ENCODE measurements at regions not wholly inside any gene's neighbourhood (a gene's known extent, or its start where the extent isn't known, plus 50 kb on each side); places are given as distances from the start of the nearest gene placed in this dataset.
"Not testable (repeated sequence)": the region's sequence is repeated elsewhere in the genome, so short reads cannot be mapped to it uniquely, and the experiment has no call there.

GRCh38 chr10:2547606-2548005, 519.7 kb upstream of the PFKP start:
- no peak for DNase-seq (ENCODE audit: low read depth)

- DNase-seq (ENCODE audit: low read depth): not testable (repeated sequence)
These were observed 520.5 kb upstream of the PFKP start for GRCh38 chr10:2546894-2547293.

DNA sequence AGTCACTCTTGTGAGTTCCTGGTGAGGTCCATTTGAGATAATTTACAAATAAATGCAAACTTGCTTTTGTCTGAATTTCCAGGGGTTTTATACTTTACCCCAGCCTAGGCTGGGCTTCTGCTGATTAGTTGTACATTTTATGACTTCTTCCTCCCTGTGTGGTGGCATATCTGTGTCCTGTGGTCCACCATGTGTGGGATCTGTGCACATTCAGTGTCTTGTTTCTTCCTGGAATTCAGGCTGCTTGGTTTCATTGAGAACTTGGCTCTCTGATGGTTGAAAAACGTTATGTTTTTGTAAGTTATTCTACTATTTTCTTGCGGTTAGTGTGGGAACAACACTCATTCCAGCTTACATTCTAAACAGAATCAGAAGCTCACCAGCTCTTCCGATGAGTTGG, 523.4 kb upstream of the PFKP start:
- DNase-seq (ENCODE audit: low read depth): no peak

DNA sequence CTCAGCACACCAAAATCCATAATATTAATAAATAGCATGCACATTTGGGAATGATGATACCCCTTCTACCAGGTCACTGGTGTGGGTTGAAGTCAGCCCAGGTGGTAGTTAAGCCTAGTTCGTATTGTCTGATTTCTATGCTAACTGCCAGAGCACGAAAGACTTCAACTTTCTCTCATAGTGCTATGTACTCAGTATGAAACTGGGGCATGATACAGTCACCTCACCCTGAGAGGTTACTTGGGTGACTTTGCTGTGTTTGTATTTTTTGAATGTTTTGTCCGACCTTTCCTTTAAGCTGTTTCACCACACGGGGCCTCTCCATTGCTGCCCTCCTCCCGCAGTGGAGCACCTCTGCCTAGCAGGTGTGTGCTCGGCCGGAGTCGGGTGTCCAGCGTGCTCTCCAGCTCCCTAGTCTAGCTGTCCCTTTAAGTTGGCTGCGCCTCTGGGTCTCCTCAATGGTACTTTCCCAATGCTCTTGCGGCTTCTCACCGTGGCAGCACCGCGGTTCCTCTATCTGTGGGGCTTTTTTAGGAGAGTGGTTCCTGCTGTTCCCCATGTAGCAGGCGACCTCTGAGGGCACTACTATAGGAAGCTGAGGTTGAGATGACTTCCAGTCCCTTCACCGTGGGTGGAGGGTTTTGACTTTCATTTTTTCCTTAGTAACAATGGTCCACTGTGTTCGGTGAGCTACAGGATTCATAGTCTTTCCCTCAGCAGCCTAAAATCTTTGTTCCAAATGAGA, 524.0 kb upstream of the PFKP start:
- no peak for DNase-seq (ENCODE audit: low read depth)

- DNase-seq (ENCODE audit: low read depth): no peak
These were observed 526.2 kb upstream of the PFKP start for GRCh38 chr10:2541176-2541575.

DNA sequence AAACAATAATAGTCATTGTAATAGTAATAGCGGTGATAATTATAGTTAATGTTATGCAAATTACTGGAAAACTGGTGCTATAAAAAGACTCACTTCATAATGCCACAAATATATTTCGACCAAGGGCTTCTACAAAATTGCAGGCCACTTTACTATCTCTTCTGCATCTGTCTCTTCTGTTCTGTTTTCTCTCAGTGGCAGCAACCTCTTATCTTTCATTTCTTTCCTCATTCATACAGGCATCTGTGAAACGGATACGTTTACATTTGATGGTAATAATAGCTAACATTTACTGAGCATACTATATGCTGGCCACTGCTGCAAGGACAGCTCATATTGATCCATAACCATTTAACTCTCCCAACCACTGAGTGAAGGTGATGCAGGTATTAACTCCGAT, 537.4 kb upstream of the PFKP start:
- DNase-seq (ENCODE audit: low read depth): no peak

DNA sequence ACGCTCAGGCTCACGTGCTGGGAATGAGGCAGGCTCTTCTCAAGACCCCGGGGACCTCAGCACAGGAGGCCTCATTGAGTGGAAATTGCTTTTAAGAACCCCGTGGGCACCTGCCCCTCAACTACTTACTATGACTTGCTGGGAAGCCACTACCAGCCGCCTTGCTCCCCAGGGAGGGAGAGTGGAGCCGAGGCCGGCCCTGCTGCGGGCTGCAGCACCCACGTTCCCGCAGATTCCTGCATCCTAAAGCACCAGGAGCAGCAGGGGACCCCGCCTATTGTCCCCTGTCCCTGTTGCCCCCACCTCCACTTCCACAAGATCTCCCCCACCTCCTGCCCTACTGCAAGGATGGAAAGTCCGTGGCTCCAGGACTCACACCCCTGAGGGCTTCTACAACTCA, 541.6 kb upstream of the PFKP start:
- no peak for DNase-seq (ENCODE audit: low read depth)

DNA sequence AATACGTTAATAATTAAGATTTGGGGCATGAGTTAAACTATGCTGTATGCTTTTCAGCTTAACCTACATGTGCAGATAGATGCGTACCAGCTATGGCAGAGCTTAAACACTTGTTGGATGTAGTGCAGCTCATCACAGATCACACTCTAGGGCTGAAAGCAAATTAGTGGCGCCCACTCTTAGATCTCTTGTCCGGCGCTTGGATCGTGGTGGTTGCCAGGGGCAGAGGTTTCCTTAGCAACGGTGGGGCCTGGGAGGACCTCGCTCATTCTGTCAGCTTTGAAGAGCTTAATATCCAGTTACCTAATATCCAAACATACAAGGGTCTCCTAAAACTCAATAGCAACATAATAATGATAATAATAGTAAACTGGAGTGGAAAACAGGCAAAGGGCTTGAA, 548.2 kb upstream of the PFKP start:
- DNase-seq (ENCODE audit: low read depth): no peak

- DNase-seq (ENCODE audit: low read depth): peak; percentile 88
These were observed 558.2 kb upstream of the PFKP start for GRCh38 chr10:2509081-2509531.

DNA sequence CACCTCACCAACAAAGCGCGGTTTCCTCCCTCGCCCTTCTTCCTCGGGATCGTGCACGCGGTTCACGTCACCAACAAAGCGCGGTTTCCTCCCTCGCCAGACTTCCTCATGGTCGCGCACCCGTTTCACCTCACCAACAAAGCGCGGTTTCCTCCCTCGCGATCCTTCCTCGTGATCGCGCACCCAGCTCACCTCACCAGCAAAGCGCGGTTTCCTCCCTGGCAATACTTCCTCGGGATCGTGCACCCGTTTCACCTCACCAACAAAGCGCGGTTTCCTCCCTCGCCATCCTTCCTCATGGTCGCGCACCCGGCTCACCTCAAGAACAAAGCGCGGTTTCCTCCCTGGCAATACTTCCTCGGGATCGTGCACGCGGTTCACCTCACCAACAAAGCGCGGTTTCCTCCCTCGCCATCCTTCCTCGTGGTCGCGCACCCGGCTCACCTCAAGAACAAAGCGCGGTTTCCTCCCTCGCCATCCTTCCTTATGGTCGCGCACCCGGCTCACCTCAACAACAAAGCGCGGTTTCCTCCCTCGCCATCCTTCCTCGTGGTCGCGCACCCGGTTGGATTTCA, 565.9 kb upstream of the PFKP start:
- not testable (repeated sequence) for DNase-seq (ENCODE audit: low read depth)

DNA sequence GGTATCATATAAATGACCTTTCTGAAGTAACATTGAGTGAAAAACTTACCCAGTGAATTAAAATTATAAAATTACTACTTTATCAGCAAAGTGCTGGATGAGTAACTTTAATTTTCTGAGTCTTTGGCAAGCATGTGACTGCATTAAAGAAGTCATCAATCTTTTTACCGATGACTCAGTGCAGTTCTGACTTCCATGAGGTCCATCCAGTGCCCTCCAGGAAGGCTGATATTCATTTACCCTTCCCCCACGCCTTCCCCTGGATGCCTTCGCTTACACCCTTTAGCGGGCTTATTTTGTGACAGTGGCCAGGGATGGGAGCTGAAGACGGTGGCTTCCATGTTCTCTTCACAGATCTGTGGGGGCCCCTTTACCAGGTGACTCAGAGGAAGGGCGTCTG, 572.9 kb upstream of the PFKP start:
- peak; percentile 45 for DNase-seq (ENCODE audit: low read depth)

DNA sequence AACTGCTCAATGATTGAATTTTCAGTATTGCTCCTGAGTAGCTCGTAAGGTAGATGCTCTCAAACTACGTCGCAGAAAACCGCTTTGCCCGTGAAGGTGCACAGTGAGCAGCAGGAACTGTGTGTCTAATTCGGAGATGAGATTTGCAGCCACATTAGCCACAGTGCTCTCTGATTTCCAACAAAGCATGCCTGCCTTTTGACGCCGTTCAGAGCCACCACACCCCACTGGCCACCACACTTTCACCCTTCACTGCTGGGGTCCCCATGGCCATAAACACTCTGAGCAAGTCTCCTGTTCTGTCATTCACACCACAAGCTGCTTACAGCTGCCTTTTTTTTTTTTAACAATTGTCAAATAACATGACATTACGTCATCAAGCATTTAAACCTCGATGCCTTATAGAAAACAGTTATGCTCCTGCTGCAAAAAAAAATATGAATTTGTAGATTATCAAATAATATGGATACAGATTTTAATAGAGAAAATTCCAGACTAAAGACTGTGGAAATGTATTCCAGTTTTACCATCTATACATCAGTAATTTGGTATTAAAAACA, 578.8 kb upstream of the PFKP start:
- no peak for DNase-seq (ENCODE audit: low read depth)

DNA sequence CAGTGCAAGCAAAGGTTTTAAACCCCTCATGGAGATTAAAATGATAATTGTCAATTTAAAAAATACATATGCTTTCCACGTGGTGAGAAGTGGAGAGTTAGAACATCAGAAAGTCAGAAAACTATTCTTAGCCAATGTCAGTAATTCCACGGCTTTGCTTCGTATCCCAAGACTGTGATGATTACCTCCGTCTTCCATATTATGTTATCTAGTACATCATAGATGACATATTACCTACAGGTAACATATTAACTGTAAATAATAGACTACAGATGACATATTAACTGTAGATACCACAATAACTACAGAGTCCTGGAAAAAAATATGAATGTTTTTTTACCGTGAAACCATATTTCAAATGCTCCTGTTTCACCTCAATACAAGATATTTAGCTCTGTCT, 579.4 kb upstream of the PFKP start:
- no peak for DNase-seq (ENCODE audit: low read depth)

DNA sequence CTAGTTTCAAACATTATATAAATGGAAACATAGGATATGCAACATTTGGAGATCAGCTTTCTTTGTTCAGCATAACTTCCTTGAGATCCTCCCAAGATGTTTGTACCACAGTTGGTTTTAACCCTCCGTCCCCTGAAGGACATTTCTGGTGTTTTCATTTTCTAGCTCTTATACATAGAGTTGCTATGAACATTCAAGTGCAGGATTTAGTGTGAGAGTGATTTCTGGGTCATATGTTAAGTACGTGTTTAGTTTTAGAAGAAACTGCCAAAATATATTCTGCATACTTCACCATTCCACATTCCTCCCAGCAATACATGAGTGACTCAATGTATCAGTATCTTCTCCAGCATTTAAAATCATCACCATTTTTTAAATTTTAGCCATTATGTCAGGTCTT, 588.7 kb upstream of the PFKP start:
- no peak for DNase-seq (ENCODE audit: low read depth)

GRCh38 chr10:2476812-2477553, 590.4 kb upstream of the PFKP start:
- DNase-seq (ENCODE audit: low read depth): no peak

DNA sequence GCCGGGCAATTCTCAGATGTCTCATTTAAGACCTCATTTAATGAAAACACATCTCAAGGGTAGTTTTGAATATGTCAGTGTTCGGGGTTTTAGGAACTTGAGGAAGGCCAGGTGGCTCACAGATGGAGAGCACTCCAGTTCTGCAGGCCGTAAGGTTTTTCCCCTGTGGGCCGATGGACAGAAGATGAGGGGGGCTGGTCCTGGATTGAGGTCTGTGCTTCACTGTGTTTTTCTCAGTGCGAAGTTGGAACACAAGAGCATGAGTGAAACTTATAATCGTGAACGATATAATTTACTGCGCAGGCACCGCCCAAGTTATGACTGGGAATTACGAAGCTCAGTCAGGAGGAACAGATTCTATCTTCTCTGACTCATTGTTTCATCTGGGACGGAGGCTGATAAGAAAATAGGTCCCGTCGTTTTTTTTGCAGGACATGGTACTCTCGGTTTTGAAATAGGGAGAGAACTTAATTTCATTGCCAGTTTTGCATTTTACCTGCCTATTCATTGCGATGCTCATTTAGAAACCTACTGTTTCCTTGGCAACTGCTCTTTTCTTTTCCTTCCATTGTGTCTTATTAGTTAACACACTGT, 591.0 kb upstream of the PFKP start:
- peak; percentile 40 for DNase-seq (ENCODE audit: low read depth)

DNA sequence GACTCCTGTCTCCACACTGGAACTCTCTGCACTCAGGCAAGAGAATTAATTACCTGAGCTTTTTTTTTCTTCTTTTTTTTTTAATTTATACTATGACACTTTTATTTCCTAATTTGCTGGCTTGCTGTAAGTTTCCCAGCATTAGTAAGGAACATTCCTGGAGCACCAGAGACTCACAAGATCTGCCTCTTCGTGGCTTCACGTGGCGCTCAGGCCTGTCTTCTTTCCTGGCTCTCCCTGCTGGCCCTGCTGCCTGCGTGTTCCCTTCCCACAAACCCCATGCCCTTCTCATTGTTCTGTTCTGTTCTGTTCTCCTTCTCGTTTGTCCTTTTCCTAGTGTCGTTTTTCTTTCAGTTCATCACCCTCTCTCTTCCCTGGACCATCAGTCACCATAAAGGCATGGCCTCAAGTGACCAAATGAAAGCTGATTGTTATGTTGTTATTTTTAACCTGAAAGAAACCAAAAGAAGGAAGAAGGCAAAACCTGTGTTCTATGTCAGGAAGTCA, 591.6 kb upstream of the PFKP start:
- DNase-seq (ENCODE audit: low read depth): no peak

DNA sequence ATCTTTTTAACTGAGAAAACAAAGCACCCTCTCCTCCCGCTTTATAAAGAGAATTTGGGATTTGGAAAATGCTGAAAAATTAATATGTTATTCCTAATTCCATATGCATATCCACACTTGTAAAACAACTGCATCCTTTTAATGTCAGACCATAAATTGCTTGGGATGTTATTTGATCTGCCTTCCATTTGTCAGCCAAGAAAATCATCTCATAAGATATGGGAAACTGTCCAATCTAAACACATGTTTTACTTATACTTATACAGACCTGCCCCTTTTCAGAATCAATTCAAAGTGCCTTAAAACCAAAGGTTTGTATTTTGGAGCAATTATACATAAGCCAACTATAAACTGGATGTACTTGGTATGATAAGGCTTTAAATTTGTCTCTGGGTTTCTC, 595.5 kb upstream of the PFKP start:
- no peak for DNase-seq (ENCODE audit: low read depth)

DNA sequence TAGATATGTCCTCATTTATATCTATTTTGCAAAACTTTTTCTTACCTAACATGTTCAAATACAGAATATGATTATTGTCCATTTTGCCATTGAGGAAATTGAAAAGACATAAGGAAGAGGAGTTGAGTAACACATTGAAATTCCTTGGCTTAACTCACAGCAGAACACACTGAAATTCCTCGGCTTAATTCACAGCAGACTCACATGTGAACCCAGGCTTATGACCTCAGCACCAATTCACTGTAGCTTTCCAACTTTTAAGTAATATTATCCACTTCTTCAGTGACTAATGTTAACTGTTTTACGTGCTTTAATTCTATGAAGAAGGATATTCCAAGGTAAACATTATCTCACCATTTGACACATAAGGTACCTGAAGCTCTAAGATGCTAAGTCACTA, 597.5 kb upstream of the PFKP start:
- no peak for DNase-seq (ENCODE audit: low read depth)

- no peak for DNase-seq (ENCODE audit: low read depth)
These were observed 602.9 kb upstream of the PFKP start for GRCh38 chr10:2464483-2464882.

- DNase-seq (ENCODE audit: low read depth): no peak
These were observed 604.0 kb upstream of the PFKP start for GRCh38 chr10:2463316-2463715.

- no peak for DNase-seq (ENCODE audit: low read depth)
These were observed 604.8 kb upstream of the PFKP start for GRCh38 chr10:2462581-2462980.

Measured in RPMI7951 (cell line).